HS-5 (cell line): ENCODE measurements at regions not wholly inside any gene's neighbourhood (a gene's known extent, or its start where the extent isn't known, plus 50 kb on each side); places are given as distances from the start of the nearest gene placed in this dataset.

Experiments used
- DNase-seq: peaks from one replicate; pipeline ENCODE4 v3.0.0-alpha.2; 2012; ENCODE audit warnings: low read depth

DNA sequence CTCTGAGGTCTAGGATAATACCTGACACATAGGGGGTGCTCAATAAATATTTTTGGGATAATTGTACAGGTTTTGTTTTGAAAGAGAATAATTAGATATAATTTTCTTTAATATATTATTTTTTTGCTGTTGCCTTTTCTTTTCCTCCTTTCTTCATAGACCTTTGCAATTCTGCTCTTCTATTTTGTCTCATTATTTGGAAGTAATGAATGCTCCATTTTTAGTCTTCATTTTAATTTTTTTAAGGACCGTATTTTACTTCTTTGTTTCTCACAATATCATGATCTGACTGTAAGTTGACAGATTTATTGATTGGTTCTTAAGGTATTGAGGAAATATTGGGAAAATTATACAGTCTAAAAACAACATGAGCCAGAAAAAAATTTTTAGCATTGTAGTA is 150.5 kb upstream of the TMC3 start:
- DNase-seq, result no peak

DNA sequence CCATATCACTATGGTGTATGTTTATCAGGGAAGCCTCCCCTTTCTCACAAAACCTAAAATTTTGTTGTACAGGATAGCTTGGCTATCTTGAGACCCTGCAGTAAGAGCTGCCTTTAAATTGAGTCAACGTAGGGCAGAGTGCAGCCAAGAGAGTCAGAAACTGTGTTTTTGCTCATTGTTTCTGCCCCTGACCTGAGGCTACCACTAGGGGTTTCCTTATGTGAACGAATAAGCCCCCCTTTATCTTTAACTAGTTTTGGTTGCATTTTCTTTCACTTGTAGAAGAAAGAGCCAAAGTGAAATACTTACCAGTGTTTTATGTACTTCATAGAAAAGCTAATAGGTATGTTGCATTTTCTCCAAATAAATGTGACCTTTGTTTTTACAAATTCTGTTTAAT is 149.9 kb upstream of the TMC3 start:
- DNase-seq, result no peak

DNA sequence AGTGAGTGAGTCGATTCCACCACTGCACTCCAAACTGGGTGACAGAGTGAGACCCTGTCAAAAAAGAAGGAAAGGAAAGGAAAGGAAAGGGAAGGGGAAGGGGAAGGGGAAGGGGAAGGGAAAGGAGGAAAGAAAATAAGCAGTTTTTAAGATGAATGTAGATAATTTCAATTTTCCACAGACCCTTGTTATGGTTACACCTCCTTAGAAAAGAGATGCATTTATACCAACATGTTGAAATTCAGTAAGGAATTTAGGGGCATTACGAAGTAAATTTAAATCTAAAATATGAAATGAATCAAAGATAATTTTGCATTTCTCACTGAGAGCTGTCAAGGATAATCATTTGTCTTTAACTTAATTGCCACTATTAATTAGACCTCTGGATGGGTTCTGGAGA is 146.5 kb upstream of the TMC3 start:
- DNase-seq, result no peak

DNA sequence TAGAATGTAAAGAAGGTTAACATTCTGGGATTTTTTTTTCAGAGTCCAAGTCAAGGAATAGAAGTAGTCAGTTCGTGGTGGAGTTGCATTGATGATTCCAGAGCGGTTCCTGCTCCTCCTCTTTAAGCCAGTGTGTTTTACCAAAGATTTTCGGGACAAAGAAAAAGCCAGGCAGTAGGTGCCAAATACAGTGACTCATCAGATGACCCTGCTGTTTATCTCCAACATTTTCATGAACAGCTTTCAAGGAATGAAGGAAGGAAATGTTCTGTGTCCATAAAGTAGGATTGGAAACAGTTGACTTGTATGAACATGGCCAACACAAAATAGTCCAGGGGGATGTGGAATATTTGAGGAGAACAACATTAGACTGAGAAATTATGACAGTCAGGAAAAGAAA is 142.4 kb upstream of the TMC3 start:
- peak; percentile 13 for DNase-seq

DNA sequence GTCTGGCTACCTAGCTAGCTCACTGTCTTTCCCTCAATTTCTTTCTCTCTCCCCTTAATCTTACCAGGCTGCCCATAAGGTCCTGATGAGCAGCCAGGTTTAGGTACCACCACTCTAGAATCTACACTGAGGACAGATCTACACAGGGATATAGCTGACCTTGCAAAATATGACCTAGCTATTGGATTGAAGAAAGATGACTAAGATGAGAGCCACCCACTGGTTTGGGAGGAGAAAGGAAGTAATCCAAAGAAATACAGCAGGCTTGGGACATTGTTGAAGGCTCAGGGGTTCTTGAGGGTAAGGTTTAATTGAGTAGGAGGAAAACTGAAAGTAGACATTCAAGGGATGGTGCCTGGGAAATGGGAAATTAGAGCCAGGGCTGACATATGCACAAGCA is 142.0 kb upstream of the TMC3 start:
- no peak for DNase-seq

DNA sequence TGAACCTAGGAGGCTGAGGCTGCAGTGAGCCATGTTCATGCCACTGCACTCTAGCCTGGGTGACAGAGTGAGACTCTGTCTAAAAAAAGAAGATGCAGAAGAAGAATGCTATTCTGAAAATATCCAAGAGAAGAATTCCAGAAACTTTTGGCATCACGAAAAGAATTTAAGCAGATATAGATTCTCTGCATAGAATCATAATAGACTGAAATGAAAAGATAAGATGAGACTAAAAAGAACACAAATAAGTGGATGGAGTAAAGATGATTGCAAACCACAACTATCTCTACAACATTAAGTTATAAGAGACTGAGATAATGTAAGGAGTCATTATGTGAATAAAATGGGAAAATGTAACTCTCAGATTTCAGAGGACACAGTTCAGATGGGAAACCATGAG is 140.7 kb upstream of the TMC3 start:
- DNase-seq, result no peak

DNA sequence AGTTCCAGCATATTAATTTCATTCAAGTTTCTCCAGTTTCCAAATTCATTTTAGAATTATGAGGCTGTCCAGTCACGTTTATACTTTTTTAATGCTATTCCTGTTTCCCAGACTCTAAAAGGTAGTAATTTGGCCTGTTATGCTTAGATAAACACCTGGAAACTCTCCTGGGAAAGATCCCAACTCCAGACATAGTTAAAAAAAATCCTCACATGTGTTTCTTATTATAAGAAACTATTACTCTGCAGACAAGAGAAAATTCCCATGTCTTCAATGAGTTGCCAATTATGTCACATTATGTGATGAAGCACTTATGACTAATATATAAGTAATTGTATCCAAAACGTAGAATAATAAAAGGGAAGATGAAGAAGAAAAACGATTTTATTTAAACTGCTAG is 137.1 kb upstream of the TMC3 start:
- no peak for DNase-seq

DNA sequence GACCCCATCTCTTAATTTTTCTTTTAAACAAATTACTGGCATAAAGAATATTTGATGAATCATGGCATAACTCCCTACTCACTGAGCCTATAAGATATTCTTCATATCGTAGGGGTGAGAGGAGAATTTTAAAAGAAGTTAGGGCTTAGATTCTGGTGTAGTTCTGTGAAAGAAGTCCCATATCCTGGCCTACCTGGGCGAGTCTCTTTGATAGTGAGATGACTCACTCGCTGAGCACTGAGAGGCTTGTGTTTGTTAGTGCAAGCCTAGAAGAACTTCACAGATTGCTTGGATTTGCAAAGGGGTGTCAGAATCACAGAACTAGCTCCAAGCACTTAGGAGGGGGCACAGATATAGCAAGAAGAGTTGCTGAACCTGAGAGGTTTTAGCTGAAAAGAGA is 133.8 kb upstream of the TMC3 start:
- DNase-seq, result no peak

DNA sequence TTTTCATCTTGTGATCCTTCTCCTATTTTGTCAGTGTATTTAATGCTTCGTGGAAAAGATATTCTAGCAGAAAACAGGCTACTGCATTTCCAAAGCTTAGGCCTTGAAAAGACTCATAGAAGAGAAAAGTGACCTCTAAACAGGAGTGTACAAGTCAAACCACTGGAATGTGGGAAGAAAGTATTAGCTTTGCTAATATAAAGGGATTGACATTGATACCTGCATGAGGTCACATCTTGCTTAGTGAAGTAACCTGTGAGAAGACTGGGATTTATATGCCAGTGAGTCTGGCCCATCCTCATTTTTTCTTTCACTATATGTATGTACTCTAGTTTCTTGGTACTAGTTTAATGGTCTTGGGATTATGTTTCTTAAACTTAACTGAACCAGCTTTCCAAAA is 132.9 kb upstream of the TMC3 start:
- DNase-seq, result no peak

DNA sequence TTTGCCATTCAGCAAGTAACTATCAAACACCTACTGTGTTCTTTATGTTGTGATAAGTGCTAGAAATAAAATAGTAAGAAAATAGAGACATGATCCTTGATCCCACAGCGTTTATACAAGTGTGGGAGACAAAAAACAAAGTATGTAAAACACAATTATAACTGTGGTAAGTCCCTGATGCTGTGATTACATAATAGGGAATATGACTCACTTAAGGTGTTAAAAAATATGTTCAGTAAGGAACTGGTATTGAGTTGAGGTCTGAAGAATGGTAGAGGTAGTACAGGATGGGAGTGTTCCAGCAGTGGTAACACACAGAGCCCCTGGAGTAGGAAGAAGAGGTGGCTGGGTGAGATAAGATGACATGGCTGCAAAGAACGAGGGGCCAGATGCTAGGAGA is 132.1 kb upstream of the TMC3 start:
- no peak for DNase-seq

DNA sequence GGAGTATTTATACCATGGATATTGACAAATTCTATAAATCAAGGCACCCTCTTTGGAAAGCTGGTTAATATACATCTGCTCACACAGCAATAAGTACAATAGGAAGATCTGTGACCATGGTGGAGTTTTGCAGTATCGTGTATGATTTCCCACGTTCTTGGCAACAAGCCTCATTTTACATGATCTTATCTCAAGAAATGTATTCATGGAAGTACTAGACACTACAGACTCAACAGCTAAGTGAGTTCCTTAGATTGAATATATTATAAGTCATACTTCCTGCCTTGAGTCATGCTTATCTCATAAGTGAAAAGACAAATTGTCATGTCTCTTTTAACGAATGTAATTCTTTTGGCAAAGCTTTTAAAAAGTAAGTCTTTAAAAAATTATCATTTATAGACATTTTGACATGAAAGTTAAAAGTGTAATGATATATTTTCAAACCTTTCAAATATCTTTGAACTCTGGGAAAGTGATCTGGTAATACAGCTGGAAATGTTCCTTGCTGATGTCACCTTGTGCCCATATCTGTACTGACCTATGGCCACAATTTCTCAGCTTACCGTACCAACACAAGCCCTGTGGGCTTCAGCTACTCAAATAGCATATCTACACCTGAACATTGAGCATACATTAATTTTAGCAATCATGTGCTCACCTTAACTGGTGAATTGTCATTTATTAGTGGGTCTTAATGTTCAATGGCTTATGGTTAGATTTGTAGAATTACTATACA is 130.3 kb upstream of the TMC3 start:
- peak; percentile 59 for DNase-seq

DNA sequence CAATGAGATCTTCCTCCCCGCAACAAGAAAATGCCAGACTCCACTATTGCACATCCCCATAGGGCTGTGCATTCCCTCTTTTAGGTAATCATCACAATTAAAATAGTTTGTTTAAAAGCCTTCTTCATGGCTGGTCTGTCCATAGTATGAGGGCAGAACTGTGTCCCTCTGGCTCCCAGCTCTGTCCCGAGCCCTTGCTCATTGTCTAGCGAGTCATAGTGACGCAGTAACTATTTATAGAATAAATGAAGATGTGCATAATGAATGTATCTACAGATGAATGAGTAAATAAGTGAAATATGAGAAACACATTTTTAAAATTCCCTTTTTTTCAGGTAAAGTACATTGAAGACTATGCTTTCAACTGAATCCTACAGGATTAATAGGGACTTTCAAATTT is 128.4 kb upstream of the TMC3 start:
- no peak for DNase-seq

DNA sequence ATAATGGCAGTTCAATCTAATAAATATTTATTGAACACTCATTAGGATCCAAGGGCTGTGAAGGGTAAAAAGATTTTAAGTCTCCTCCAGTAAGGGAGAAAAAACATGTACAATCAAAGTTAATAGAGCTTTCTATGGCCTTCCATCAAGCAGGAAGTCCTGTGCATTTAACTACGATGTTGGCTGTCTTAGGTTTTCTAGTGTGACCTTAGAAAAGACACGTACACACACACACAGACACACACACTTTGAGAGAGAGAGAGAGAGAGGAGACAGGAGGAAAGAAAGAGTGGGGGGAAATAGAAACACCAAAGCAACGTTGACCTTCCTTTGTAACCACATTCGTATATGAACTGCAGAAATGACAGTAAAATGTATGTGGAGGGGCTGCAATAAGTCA is 126.1 kb upstream of the TMC3 start:
- DNase-seq, result no peak

DNA sequence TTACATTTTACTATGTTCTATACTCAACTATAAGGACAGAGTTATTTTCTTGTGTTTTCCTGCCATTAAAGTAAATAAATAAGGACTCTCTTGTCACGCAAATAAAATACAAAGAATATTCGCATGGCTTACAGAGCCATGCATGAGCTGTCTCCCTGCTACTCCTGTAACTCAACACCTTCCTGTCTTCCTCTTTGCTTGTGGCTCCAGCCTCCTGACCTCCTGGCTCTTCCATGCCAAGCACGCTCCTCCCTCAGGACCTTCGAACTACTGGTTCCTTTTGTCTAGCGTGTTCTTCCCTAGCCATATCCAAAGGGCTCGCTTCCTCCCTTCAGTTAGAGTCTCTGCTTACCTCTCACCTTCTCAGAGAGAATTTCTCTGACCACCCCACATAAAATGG is 124.3 kb upstream of the TMC3 start:
- no peak for DNase-seq

DNA sequence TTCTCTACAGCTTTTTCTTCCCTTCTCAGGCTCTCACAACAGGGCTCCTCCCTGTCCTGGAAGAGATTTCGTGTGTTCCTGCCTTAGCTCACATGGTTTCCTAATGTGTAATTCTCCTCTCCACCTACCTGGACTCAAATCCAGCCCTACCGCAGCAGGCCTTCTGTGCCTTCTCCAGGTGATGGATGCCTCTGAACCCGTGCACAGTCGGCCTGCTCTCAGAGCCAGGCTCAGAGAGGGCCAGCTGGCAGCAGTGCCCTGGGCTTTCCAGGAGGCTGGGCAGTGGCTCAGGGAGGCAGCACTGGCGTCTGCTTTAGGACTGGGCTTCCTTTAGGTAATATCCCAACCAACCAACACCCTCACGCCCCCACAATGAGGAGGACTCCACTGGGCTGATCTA is 123.2 kb upstream of the TMC3 start:
- no peak for DNase-seq

DNA sequence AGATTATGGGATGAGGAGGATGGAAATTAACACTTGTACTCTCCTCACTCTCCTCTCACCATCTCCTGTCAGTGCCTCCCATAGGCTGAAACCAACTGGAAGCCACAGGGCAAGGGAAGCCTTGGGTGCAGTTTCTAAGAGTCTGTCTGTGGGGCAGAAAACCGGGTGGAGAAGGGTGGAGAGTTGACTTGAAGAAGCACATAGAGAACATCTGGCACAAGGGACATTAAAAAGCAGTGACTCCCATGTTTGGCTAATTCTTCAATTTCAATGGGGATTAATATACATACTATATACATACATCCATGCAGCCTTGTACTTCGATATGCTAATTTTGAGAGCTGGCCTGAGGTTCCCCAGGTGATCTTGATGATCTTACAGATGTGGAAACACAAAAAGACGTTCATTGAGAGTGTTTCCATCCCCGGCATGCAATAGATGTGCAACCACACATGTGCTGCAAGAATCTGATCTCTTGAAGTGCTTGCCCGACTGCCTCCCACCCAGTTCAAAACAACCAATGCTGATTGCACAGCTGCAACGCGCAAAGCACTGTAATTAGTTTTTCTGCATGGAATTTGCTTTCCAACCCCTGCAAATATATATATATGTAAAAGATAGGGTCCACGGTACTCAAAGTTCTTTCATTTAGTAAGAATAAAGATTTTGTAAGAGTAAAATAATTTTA is 121.9 kb upstream of the TMC3 start:
- no peak for DNase-seq

DNA sequence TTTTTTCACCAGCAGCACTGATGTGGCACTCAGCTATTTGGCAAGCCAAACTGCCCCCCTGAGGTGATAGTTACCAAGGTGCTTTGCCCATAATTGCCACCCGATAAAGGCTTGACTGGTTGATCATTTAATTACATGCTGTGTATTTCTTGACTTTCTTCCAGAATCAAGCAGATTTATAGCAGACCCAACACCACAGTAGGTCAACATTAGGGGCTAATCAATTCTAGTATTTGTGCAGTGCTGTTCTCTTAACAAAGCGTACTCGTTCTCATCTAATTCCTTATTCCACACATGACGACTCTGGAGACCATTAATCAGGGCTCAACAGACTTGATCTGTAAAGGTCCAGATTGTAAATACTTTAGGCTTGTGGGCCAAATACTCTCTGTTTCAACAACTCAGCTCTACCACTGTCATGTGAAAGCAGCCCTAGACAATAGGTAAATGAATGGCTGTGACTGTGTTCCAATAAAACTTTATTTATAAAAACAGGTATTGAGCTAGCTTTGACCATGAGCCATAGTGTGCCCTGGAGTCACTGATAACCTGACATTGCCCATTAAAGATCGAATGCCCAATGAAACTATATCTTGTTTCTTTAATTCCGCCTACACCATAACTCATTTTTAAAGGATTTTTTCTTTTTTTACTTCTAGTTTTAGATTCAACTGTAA is 119.1 kb upstream of the TMC3 start:
- no peak for DNase-seq

DNA sequence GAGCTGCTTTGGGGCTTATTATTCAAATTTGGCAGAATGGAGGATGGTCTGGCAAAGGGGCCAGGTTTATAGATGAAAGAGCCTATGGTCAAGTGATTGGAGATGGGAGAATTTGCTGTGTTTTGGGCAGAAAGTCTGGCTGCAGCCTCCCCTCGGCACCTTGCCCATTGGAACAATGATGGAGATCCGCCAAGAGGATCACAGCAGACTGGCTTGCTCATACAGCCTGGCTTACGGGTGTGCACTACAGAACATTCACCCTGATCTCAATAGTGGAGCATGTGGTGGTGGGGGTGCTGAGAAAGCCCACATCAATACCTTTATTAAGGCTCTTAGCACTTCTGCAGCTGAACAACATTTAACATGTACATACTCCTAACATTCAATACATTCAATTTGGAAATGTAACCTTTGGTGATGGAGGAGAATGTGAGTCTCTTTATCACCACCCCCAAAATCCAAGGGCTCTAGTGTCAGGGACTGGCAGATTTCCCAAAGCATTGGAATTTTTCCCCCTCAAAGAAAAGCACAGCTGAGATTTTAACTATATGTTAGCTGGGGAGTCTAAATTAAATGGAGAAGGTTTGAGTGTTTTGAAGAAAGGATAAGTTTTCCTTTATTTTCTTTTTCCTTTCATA is 118.4 kb upstream of the TMC3 start:
- no peak for DNase-seq

DNA sequence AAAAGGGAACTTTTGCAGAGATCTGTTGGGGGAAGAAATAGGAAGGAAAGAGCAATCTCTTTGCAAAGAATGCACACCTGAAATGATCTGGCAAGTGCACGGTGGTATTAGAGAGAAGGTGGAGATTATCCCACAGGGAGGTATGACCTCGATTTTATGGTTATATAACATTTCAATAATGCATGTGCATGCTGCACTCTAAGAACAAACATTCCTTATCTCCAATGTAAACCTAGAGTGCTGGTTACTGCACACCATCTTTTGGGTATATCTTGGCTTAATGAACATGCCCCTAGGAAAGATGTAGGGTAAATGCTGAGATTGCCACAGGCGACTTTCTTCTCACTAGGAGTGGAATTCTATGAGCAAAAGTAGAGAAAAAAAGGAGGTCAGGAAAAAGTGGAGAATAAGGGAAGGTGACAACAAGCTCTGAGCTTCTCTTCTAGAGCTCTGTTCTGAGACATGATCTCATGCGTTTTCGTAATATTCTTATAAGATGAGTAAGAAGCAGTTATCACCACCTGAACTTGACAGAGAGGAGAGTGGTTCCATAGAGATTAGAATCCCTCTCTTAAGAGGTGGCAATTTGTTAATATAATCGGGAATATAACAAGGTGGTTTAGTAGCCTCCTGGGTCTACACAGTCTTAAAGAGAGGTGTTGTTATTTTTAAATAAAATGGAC is 117.5 kb upstream of the TMC3 start:
- DNase-seq, result no peak

DNA sequence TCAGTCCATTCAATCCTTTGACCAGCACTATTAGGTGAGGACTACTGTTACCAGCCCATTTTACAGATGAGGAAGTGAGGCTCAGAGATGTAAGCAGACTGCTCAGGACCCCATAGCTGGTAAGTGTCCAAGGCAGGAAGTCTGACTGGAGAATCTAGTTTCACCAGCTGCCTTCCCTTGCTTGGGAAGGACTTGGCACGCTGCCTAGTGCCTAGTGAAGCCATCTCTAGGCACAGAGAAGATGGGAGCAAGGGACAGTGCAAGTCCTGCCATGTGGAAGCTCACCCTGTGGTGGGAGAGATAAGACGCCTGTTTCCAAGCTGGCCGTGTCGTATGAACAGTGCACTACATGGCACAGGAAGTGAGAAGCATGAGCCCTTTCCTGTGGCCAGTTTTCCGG is 111.8 kb upstream of the TMC3 start:
- DNase-seq, result no peak

DNA sequence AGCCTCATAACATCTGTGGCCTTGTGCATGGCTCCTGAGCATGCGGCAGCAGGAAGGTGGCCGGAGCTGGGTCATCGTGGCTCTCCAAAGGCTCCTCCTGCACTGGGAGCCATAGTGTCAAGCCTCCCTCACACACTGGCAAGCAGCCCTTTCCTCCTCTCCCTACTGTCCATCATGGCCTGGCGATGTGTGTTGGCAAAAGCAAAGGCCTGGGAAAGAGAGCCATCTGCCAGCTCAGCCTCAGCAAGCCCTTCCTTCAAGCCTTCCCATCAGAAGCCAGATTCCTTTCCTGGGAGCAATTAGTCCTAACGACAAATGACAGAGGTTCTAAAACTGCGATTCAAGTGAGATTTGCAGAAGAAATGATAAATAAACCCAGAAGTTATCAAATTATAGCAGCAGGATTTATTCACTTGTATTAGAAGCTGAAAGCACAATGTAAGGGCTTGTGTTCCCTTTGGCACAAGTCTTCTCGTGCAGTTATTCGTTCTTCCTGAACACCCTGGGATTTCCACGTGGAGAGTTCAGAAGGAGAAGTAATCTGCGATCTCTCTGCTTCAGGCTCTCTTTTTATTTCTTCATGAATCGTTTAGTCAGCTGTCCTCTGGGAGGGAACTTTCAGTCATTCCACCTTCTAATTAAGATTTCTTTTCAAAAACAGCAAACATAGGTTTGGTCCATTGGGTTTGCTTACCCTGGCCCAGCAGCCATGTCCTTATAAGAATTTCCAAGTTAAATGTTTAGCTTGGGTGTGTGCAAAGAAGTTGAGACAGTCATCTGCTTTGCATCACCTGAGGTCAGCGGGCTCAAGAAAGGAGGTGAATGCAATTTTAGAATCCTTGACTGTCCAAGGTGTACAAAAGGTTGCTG is 110.3 kb upstream of the TMC3 start:
- DNase-seq, result no peak
